Femur (tissue), 1 donor: ENCODE measurements at regions not wholly inside any gene's neighbourhood (a gene's known extent, or its start where the extent isn't known, plus 50 kb on each side); places are given as distances from the start of the nearest gene placed in this dataset.
"Not testable (repeated sequence)": the region's sequence is repeated elsewhere in the genome, so short reads cannot be mapped to it uniquely, and the experiment has no call there.

ENCODE experiments used
- DNase-seq: peaks from one replicate; pipeline ENCODE4 v3.0.0-alpha.2; 2017

DNA sequence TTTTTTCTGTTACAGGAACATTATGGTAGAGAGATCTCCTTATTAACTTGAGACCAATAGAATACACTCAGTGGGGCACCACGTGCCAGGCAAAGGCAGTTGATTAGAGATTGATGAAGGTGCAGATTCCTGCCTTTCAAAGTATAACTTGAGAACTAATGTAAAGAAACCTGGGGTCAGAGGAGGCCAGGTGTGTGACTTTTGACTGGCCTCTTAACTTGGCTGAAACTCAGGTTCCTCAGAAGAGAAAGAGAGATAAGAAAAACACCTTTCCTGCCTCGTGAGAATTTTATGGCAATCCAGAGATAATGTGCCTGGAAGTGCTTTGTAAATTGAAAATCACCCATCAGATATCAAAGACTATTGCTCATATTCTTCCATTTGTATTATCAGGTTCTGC is 110.7 kb upstream of the GZMB start:
- DNase-seq: no peak

DNA sequence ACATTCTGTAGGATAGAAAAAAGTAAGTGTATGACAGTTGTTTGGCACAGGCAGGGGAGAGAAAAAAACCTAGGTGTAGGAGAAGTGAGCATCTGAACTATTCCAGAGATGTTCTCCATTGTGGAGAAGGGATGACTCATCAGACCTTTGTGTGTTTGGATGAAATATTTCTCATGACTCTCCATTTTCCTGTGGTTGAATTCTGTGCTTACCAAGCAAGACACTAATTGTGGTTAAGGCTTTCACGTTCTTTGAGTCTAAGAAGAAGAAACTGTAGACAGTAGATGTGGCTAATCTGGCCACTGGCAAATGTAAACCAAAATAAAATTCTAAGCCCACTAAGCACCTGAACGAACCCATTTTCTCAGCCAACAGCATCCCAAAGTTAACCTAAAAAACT is 107.9 kb upstream of the GZMB start:
- no peak for DNase-seq

GRCh38 chr14:24735984-24736630 is 102.1 kb upstream of the GZMB start:
- DNase-seq: no peak

DNA sequence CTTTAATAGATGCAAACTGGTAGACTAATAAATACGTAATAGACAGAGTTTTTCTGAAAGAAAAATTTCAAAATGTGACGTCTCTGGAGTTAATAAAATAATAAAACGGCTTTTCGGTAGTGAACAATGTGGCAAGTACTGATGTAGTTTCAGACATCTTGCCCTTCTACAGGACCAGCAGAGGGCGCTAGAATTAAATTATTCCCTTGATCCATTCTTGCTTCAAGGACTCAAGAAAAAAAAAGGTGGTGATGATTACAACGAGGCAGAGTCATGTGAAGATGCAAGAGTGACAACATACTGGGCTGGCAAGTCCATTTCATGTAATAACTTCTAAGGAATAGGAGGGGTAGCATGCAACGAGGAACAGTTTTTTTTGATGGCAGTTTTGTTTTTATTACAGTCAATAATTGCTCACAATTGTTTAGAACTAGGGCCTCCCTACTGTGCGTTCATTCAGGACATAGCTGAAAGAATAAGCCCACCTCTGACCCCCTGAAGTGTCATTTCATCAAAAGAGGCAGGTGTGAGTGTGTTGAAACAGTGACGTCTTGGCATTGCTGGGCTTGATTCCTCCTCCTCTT is 101.0 kb upstream of the GZMB start:
- DNase-seq: no peak

- DNase-seq: no peak
Measured at GRCh38 chr14:24726480-24726879, 92.5 kb upstream of the GZMB start.

DNA sequence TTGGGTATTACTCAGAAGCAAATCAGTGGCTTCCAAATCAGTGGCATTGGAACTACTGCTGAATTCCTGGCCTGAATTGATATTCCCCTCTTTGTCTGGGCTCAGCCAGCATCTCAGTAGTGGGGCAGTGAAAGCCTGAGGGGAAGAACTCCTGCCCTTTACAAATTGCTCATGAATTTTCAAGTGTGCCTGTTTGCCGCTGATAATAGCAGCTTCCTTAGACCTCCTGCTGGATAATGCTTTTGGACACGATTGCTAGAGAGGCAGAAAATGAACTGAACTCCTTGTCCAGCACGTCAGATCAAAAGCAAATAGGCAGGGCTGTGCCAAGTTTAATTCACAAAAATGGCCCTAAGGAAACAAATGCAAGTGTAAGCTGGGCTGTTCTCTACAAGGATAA is 91.3 kb upstream of the GZMB start:
- no peak for DNase-seq

DNA sequence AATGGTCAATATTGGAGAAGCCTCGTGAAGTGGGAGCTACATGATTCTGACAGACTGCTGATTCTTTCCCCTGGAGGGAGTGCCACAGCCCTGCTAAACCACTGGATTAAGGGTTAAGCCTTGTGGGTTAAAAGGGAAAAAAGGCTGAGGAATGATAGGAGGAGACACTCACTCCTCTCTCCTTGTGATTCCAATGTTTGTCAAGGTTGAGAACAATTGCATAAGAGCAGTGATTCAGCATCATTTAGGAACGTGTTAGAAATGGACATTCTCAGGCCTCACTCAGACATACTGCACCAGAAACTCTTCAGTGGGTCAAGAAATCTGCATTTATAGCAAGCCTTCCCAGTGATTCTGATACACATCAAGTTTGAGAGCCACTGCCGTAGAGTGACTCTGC is 87.8 kb upstream of the GZMB start:
- no peak for DNase-seq

- DNase-seq: no peak
Measured at GRCh38 chr14:24715239-24715638, 81.2 kb upstream of the GZMB start.

- DNase-seq: no peak
Measured at GRCh38 chr14:24713404-24713803, 79.4 kb upstream of the GZMB start.

DNA sequence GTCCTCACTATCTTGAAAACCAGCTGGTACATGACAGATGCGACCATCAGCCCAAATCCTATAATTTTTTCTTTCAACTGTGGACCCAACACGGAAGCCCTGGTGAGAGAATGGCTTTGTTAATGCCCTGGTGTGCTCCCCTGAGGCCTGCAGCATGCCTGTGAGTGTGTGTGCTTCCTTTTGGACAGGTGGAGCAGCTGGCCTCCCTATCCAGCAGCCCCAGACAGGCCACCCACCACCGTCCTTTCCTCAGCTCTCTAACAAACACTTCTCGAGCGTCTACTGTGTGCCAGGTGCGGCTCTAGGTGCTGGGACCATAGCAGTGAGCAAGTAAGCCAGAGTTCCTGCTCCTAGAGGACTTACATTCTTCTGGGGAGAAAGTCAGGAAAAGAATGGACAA is 78.9 kb upstream of the GZMB start:
- no peak for DNase-seq

DNA sequence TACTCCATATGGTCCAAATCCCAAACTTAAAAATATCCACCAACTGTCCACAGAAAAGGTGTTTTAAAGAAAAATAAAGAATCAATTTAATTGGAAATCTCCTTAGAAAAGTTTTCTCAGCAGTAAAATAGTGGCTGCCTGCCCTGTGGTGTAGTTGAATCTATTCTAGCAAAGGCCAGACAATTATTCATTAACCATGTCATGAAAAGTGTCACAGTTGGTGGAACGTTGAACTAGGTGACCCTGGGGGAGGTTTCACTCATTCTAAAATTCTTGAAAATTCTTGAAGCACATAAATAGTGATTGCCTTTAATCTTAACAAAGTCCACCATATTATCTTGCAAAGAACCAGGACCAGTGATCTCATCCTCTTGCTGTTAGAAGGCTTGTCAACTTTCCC is 78.4 kb upstream of the GZMB start:
- no peak for DNase-seq

- peak; percentile 78 for DNase-seq
Measured at GRCh38 chr14:24710403-24711112, 76.6 kb upstream of the GZMB start.

- no peak for DNase-seq
Measured at GRCh38 chr14:24708684-24709083, 74.7 kb upstream of the GZMB start.

GRCh38 chr14:24706351-24706750 is 72.4 kb upstream of the GZMB start:
- no peak for DNase-seq

DNA sequence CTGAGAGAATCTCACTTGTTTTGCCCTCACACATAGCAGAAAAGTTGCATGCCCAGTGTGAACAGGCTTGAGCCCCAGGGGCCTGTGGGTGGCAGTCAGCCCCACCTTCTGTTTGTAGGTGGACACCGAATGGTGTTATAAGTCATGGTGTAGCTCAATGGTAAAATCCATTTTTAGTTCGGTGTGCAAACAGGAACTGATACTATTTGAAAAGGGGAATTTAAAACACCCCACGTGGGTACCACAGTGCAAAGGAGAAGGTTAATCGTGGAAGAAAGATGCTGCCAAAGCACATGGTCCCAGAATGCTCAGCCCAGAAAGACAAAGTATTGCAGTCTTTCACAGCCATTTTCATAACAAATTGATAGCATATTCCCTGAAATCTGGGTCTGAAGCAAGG is 71.8 kb upstream of the GZMB start:
- DNase-seq: no peak

DNA sequence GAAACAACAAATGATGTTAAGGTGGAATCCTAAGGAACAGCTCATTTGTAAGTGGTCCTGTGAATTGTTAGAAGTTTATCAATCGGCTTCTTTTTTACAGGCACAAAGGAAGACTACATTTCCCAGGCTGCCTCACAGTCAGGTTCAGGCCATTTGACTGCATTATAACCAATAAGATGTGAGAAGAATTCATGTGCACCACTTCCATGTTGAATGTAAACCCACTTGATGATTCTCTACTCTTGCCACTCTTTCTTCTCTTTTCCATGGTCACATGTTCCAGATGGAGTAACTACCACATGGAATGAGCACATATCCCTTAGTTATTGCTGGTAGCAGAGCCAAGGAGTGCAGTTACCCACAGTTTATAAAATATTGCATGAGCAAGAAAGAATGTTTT is 67.1 kb upstream of the GZMB start:
- DNase-seq: no peak

DNA sequence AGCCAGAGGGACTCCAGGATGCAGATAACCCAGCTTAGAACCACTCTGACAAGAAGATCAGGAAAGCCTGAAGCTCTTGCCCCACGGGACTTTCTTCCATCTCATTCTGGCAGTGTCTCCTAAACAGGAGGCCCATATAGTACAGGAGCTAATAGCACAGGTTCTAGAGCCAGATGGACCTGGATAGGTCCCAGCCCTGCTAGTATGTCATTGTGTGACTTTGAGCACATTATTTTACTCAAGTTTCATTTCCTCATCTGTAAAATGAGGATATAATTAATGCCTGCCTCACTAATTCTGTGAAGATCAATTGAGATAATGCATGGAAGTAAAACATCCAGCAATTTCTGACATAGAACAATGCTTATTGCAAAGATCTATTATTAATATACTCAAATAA is 66.5 kb upstream of the GZMB start:
- DNase-seq: no peak

DNA sequence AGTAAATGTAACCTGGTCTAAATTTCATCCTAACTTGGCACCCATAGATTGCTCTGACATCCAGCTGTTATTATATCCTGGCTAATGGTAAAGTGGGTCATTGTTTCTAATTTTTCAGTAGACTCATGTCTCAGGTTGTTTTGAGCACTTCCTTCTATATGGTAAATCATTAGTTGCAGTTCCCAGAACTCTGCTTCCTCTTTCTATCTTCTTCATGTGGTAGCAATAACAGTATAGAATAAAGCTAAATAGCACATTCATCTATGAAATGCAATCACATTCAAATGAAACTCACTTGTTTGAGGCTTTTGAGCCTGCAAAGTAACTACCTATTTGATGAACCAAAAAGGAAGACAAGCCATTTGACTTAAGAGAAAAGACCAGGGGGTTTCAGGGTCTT is 65.1 kb upstream of the GZMB start:
- no peak for DNase-seq

DNA sequence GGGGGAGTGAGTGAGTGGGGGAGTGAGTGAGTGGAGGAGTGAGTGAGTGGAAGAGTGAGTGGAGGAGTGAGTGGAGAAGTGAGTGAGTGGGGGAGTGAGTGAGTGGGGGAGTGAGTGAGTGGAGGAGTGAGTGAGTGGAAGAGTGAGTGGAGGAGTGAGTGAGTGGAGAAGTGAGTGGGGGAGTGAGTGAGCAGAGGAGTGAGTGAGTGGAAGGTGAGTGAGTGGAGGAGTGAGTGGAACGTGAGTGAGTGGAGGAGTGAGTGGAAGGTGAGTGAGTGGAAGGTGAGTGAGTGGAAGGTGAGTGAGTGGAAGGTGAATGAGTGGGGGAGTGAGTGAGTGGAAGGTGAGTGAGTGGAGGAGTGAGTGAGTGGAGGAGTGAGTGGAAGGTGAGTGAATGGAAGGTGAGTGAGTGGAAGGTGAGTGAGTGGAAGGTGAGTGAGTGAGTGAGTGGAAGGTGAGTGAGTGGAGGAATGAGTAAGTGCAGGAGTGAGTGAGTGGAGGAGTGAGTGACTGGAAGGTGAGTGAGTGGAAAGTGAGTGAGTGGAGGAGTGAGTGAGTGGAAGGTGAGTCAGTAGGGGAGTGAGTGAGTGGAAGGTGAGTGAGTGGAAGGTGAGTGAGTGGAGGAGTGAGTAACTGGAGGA is 62.4 kb upstream of the GZMB start:
- DNase-seq: not testable (repeated sequence)

DNA sequence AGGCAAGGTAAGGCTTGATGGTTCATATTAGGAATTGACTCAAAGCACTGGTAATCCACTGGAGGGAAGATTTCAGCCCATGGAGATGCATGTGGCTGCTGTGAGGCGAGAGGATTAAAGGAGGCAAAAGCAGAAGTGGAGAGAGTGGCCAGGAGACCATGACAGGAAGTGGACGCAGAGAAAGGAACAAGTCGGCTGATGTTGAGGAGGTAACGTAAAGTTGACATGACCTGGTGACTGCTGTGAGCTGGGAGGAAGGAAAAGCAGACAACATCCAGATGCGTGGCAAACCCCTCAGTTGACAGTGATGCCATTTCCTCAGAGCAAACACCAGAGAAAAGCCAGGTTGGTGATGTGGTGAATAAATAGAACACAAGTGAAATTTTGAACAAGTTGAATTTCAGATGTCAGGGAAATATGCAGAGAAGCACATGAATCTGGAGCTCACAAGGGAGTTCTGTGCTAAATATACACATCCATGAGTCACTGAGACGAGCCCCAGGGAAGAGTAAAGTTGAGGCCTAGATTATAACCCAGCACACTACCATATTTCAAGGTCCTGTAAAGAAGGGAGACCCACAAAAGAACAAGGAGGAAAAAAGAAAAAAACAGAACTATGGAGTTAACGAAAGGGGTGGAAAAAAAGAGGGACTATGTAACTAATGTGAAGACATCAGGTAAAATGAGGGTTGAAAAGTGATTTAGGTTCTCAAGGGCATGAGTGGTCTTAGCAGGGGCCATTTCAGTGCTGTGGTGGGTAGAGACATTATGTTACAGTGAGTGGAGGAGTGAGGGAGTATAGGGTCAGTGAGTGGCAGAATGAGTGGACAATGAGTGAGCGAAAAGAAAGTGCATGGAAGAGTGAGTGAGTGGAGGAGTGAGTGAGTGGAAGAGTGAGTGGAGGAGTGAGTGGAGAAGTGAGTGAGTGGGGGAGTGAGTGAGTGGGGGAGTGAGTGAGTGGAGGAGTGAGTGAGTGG is 61.6 kb upstream of the GZMB start:
- no peak for DNase-seq

DNA sequence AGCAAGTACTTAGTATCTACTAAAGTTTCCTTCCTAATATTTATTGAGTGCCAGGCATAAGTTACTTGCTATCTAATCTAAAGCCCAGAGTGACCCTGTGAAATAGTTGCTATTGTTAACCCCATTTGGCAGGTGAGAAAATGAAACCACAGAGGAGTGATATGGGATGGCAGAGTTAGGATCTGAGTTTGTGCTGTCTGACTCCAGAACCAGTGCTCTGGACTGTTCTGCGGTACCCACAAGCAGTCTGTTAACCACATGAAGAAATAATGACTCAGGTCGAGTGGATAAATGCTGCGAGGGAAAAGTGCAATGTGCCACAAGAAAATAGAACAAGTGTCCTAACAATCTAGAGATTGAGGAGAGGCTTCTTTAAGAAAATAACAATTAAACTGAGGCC is 60.7 kb upstream of the GZMB start:
- no peak for DNase-seq

- no peak for DNase-seq
Measured at GRCh38 chr14:24693983-24694382, 60.0 kb upstream of the GZMB start.

DNA sequence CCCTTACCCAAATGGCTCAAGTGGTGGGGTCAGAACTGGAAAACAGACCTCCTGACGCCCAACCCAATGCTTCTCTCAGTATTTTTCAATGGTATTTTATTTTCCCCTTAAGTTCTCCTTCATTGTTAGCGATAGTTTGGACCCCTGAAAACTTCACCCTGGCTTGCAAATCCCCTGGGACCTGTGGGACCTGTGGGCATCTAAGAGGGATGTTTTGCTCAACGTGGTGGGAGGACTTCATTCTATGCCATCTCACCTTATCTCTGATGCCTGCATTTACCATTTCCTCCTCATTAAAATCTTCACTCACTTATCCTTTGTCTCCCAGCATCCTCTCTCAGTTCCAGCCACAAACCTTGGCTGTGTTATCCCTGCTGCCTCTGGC is 59.4 kb upstream of the GZMB start:
- DNase-seq: no peak
